Panc1 (cell line): ENCODE measurements at regions not wholly inside any gene's neighbourhood (a gene's known extent, or its start where the extent isn't known, plus 50 kb on each side); places are given as distances from the start of the nearest gene placed in this dataset.
"Not testable (repeated sequence)": the region's sequence is repeated elsewhere in the genome, so short reads cannot be mapped to it uniquely, and the experiment has no call there.

Experiments used
- POLR2AphosphoS5 ChIP-seq: IDR thresholded peaks from 2 replicates; pipeline ENCODE4 v1.6.1; 2012; ENCODE audit warnings: mild to moderate bottlenecking, low read depth, low read length, moderate library complexity
- TF ChIP-seq, protein P1 (sequence below): fragments of 450-650 bp; IDR thresholded peaks from 2 replicates; pipeline ENCODE4 v1.5.1; 2017; ENCODE audit warnings: mild to moderate bottlenecking
- TF ChIP-seq, protein P2 (sequence below), 2 experiments: IDR thresholded peaks; 2 replicates each; pipeline ENCODE4 v1.6.1; 2011 to 2012; ENCODE audit warnings: low read depth in 2 of 2, control low read depth in 1 of 2, low read length in 1 of 2, mild to moderate bottlenecking in 1 of 2, moderate library complexity in 1 of 2; ENCODE audit not compliant: insufficient read depth in 1 of 2

DNA sequence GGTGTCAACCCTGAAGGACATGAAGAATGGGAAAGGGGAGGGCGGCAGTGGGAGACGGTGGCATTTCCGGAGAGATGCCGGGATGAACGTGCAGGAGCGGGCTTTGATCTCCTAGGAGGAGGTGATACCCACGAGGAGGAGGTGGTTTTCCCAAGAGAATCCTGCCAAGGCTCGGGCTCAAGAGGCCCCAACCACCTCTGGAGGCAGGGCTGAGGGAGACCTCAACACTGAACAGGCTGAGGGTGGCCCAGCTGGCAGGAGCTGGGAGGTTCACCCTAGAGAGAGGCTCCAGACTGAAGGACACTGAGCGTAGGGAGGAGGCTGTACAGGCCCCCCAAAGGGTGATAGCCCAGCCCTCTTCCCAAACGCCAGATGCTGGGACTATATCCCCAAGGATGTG lies 422.2 kb upstream of the ZNF722 start:
- TF ChIP-seq, protein P1, sequence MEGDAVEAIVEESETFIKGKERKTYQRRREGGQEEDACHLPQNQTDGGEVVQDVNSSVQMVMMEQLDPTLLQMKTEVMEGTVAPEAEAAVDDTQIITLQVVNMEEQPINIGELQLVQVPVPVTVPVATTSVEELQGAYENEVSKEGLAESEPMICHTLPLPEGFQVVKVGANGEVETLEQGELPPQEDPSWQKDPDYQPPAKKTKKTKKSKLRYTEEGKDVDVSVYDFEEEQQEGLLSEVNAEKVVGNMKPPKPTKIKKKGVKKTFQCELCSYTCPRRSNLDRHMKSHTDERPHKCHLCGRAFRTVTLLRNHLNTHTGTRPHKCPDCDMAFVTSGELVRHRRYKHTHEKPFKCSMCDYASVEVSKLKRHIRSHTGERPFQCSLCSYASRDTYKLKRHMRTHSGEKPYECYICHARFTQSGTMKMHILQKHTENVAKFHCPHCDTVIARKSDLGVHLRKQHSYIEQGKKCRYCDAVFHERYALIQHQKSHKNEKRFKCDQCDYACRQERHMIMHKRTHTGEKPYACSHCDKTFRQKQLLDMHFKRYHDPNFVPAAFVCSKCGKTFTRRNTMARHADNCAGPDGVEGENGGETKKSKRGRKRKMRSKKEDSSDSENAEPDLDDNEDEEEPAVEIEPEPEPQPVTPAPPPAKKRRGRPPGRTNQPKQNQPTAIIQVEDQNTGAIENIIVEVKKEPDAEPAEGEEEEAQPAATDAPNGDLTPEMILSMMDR = not testable (repeated sequence)
- not testable (repeated sequence) for TF ChIP-seq POLR2AphosphoS5
- TF ChIP-seq, protein P2, sequence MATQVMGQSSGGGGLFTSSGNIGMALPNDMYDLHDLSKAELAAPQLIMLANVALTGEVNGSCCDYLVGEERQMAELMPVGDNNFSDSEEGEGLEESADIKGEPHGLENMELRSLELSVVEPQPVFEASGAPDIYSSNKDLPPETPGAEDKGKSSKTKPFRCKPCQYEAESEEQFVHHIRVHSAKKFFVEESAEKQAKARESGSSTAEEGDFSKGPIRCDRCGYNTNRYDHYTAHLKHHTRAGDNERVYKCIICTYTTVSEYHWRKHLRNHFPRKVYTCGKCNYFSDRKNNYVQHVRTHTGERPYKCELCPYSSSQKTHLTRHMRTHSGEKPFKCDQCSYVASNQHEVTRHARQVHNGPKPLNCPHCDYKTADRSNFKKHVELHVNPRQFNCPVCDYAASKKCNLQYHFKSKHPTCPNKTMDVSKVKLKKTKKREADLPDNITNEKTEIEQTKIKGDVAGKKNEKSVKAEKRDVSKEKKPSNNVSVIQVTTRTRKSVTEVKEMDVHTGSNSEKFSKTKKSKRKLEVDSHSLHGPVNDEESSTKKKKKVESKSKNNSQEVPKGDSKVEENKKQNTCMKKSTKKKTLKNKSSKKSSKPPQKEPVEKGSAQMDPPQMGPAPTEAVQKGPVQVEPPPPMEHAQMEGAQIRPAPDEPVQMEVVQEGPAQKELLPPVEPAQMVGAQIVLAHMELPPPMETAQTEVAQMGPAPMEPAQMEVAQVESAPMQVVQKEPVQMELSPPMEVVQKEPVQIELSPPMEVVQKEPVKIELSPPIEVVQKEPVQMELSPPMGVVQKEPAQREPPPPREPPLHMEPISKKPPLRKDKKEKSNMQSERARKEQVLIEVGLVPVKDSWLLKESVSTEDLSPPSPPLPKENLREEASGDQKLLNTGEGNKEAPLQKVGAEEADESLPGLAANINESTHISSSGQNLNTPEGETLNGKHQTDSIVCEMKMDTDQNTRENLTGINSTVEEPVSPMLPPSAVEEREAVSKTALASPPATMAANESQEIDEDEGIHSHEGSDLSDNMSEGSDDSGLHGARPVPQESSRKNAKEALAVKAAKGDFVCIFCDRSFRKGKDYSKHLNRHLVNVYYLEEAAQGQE (IDR thresholded peaks at IDR 0.05; ENCODE audit: insufficient read depth in 1 of 2, low read depth in 2 of 2, low read length in 1 of 2) = not testable (repeated sequence)
